A549 (cell line): ENCODE measurements at regions not wholly inside any gene's neighbourhood (a gene's known extent, or its start where the extent isn't known, plus 50 kb on each side); places are given as distances from the start of the nearest gene placed in this dataset.

ENCODE experiments used
- ATAC-seq, 2 experiments: fragments of 200-7000 bp in 1 of 2; fragments of >200 bp in 1 of 2; cut with Nextera tagmentation in 1 of 2; cut with Tn5 transposase in 1 of 2; 3 replicates each; pipeline versions ENCODE4 v1.8.0 to v1.9.1; 2018 to 2020; ENCODE audit warnings: mild to moderate bottlenecking in 1 of 2, moderate library complexity in 1 of 2
- CTCF ChIA-PET: fragments of 300-600 bp; sonication (Branson Sonifier 250); formaldehyde crosslinking; extraction: SDS; loops from one replicate; lab custom pipeline; 2021; ENCODE audit warnings: antibody characterized with exemption, inconsistent platforms; lab: Yijun Ruan, JAX
- POLR2A ChIA-PET: fragments of 350-600 bp; formaldehyde crosslinking; extraction: SDS; loops from one replicate; lab custom pipeline; 2021; ENCODE audit warnings: antibody characterized with exemption, inconsistent platforms; lab: Yijun Ruan, JAX
- DNase-seq, 2 experiments: peaks; one replicate each; pipeline versions ENCODE4 v3.0.0 to v3.0.0-alpha.2; 2011 to 2016; ENCODE audit warnings: low read depth in 1 of 2, low spot score in 1 of 2
- FAIRE-seq: peaks from 2 replicates; lab custom pipeline; 2011; peaks lifted over from hg19 to GRCh38; lab: Jason Lieb, UNC
- H3K27ac ChIP-seq, 2 experiments: fragments of >200 bp; sonication (Bioruptor Twin); formaldehyde crosslinking; 3 replicates each; pipeline ENCODE4 v1.5.1; 2016 to 2017
- H3K4me1 ChIP-seq: fragments of >200 bp; sonication (Bioruptor Twin); formaldehyde crosslinking; 3 replicates; pipeline ENCODE4 v1.6.1; 2016
- H3K4me2 ChIP-seq: fragments of >200 bp; sonication (Bioruptor Twin); formaldehyde crosslinking; 3 replicates; pipeline ENCODE4 v1.6.1; 2016
- H3K4me3 ChIP-seq: fragments of >200 bp; sonication (Bioruptor Twin); formaldehyde crosslinking; 3 replicates; pipeline ENCODE4 v1.5.1; 2016
- H3K9me3 ChIP-seq: fragments of >200 bp; sonication (Bioruptor Twin); formaldehyde crosslinking; 3 replicates; pipeline ENCODE4 v1.6.1; 2016
- BCL3 ChIP-seq: fragments of >200 bp; sonication (Bioruptor Twin); formaldehyde crosslinking; IDR thresholded peaks from 3 replicates; pipeline ENCODE4 v1.6.1; 2016
- BHLHE40 ChIP-seq: IDR thresholded peaks from 2 replicates; pipeline ENCODE4 v1.6.1; 2012; ENCODE audit warnings: low read depth, low read length, inconsistent platforms
- CEBPB ChIP-seq, 2 experiments: fragments of >200 bp in 1 of 2; sonication (Bioruptor Twin) in 1 of 2; formaldehyde crosslinking in 1 of 2; IDR thresholded peaks; 2 replicates each; pipeline ENCODE4 v1.6.1; 2012 to 2016
- CHD4 ChIP-seq: fragments of 200-600 bp; sonication (generic); IDR thresholded peaks from 2 replicates; pipeline ENCODE4 v1.6.1; 2016; ENCODE audit warnings: antibody characterized with exemption, mild to moderate bottlenecking, borderline replicate concordance
- CTCF ChIP-seq: fragments of >200 bp; sonication (Bioruptor Twin); formaldehyde crosslinking; IDR thresholded peaks from 3 replicates; pipeline ENCODE4 v1.5.1; 2016
- EHMT2 ChIP-seq: fragments of 200-600 bp; sonication (generic); IDR thresholded peaks from 2 replicates; pipeline ENCODE4 v1.6.1; 2016; ENCODE audit warnings: antibody characterized with exemption, low read depth, mild to moderate bottlenecking, moderate library complexity
- EP300 ChIP-seq, 2 experiments: fragments of >200 bp; sonication (Bioruptor Twin); formaldehyde crosslinking; IDR thresholded peaks; 2 replicates in 1 of 2; 3 replicates in 1 of 2; pipeline ENCODE4 v1.6.1; 2016 to 2017
- HES2 ChIP-seq: fragments of >200 bp; sonication (Bioruptor Twin); formaldehyde crosslinking; IDR thresholded peaks from 2 replicates; pipeline ENCODE4 v1.6.1; 2016
- HMGXB4 ChIP-seq: fragments of 250-450 bp; sonication (Bioruptor Pico); IDR thresholded peaks from 2 replicates; pipeline ENCODE4 v1.5.0; 2021; ENCODE audit warnings: mild to moderate bottlenecking, moderate library complexity, borderline replicate concordance
- HOXB5 ChIP-seq: fragments of 250-450 bp; sonication (Bioruptor Pico); IDR thresholded peaks from 2 replicates; pipeline ENCODE4 v1.5.0; 2020; ENCODE audit warnings: mild to moderate bottlenecking, moderate library complexity
- KDM5A ChIP-seq: fragments of 200-600 bp; sonication (generic); IDR thresholded peaks from 2 replicates; pipeline ENCODE4 v1.6.1; 2016; ENCODE audit warnings: antibody characterized with exemption, mild to moderate bottlenecking
- MAX ChIP-seq: IDR thresholded peaks from 2 replicates; pipeline ENCODE4 v1.6.1; 2012
- MAZ ChIP-seq: fragments of 150-350 bp; IDR thresholded peaks from 2 replicates; pipeline ENCODE4 v1.6.1; 2014; ENCODE audit warnings: antibody characterized with exemption, low read depth, low read length, borderline replicate concordance
- MYC ChIP-seq: IDR thresholded peaks from 2 replicates; pipeline ENCODE4 v1.6.1; 2012; ENCODE audit warnings: mild to moderate bottlenecking, inconsistent platforms, low read length, improper control_type of control experiment, borderline replicate concordance
- NFE2L2 ChIP-seq: fragments of 150-350 bp; conservative IDR thresholded peaks from 2 replicates; pipeline ENCODE4 v1.6.1; 2014; ENCODE audit warnings: low read length
- RAD21 ChIP-seq, 2 experiments: fragments of >200 bp in 1 of 2; sonication (Bioruptor Twin) in 1 of 2; formaldehyde crosslinking in 1 of 2; IDR thresholded peaks in 1 of 2; conservative IDR thresholded peaks in 1 of 2; 2 replicates in 1 of 2; 3 replicates in 1 of 2; pipeline ENCODE4 v1.6.1; 2012 to 2018; ENCODE audit warnings: inconsistent platforms in 1 of 2
- REST ChIP-seq: fragments of 200-600 bp; sonication (generic); IDR thresholded peaks from 2 replicates; pipeline ENCODE4 v1.6.1; 2016; ENCODE audit warnings: antibody characterized with exemption, mild to moderate bottlenecking, moderate library complexity
- RNF2 ChIP-seq: fragments of 200-600 bp; sonication (generic); IDR thresholded peaks from 2 replicates; pipeline ENCODE4 v1.6.1; 2016; ENCODE audit warnings: low read depth, mild to moderate bottlenecking, antibody characterized with exemption, moderate library complexity, borderline replicate concordance
- ZC3H11A ChIP-seq: fragments of 450-650 bp; IDR thresholded peaks from 2 replicates; pipeline ENCODE4 v1.6.1; 2014; ENCODE audit warnings: antibody characterized with exemption, mild to moderate bottlenecking
- ZNF302 ChIP-seq: fragments of 250-450 bp; sonication (Bioruptor Pico); IDR thresholded peaks from 2 replicates; pipeline ENCODE4 v1.9.0; 2021; ENCODE audit warnings: inconsistent platforms, mild to moderate bottlenecking, moderate library complexity
- WGBS: methylation state at CpG from one replicate; pipeline ENCODE4 v1.1.6; 2017; ENCODE audit errors: missing lambda C conversion rate; 5-methylcytosine and 5-hydroxymethylcytosine counted together

GRCh38 chrX:92232182-92232581, 453.0 kb downstream of the PCDH11X start:
- ChIA-PET POLR2A (no interaction called here), CTCF (no interaction called here)
- no peak overlapping the region for H3K27ac ChIP-seq
- peak; percentile 95 for FAIRE-seq
- no peaks in the 10 kb centered on the region for H3K9me3 ChIP-seq
- 14% methylated on average over 3 of the region's 3 CpGs for WGBS
- DNase-seq = peak in 1 of 2 experiments; percentile 4
- ATAC-seq = peak in 1 of 2 experiments; percentile 55; a peak in 2 of 6 replicates
- H3K4me3 ChIP-seq = no peak overlapping the region
- H3K4me1 ChIP-seq = no peaks in the 10 kb centered on the region
- no peak overlapping the region for H3K4me2 ChIP-seq
- TF ChIP-seq CTCF (peak; percentile 29; the same call in 2 of the 3 replicates), RAD21 (conservative IDR thresholded peaks at IDR 0.05 in 1 of 2, IDR thresholded peaks at IDR 0.05 in 1 of 2) (peak; percentile 13 to 36; a peak in 2 of 5 replicates), MAX (no peak)

DNA sequence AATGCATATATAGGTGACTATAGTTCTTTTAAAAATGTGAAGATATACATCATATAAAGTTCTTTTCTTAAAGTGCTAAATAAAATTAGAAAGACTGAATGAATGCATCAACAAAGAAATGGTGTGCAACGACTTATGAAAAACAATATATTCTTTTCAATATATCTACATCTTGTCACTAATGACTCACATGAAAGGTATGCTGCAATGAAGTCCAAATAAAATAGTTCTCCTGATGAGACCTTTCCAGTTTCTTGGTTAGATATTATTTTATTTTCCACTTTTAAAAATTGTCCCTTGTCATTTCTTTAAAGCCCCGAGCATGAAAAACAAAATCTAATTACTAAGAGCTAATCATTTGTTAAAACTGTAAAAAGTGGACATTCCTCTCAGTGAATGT, 462.1 kb downstream of the PCDH11X start:
- DNase-seq = no peak
- H3K4me1 ChIP-seq = no peaks in the 10 kb centered on the region
- 3% methylated on average over 2 of the region's 2 CpGs for WGBS
- no peak for TF ChIP-seq EP300 (IDR thresholded peaks at IDR 0.05)
- TF ChIP-seq NFE2L2 = no peak
- TF ChIP-seq MYC = no peak
- no peak for TF ChIP-seq BCL3
- no peak for TF ChIP-seq MAX
- TF ChIP-seq HES2 = no peak
- no peak for TF ChIP-seq CHD4
- no peak for TF ChIP-seq HOXB5 (CRISPR knock-in tag)
- no peak for TF ChIP-seq EHMT2
- no peak for TF ChIP-seq KDM5A
- TF ChIP-seq MAZ = no peak
- no peak for TF ChIP-seq RNF2
- no peak for TF ChIP-seq REST
- no peak for TF ChIP-seq HMGXB4 (CRISPR knock-in tag)
- no peak for TF ChIP-seq CEBPB (IDR thresholded peaks at IDR 0.05)
- TF ChIP-seq ZNF302 = no peak
- no peak for TF ChIP-seq BHLHE40
- no peak for TF ChIP-seq ZC3H11A
- TF ChIP-seq, all 56 proteins: peak for 0
- ChIA-PET POLR2A (no interaction called here), CTCF (no interaction called here)
- Histone ChIP-seq H3K4me2 (no peak overlapping the region), H3K9me3 (no peaks in the 10 kb centered on the region), H3K27ac (no peak overlapping the region), H3K4me3 (no peak overlapping the region)
- ATAC-seq (no peak), FAIRE-seq (no peak)
